H1 (cell line): ENCODE measurements at regions not wholly inside any gene's neighbourhood (a gene's known extent, or its start where the extent isn't known, plus 50 kb on each side); places are given as distances from the start of the nearest gene placed in this dataset.

Experiments used
- CTCF ChIA-PET: fragments of 300-600 bp; sonication (Branson Sonifier 250); formaldehyde crosslinking; loops from one replicate; lab custom pipeline; 2021; ENCODE audit not compliant: partially characterized antibody; lab: Charles Lee
- POLR2A ChIA-PET: fragments of 300-600 bp; sonication (Branson Sonifier 250); formaldehyde crosslinking; loops from one replicate; lab custom pipeline; 2021; ENCODE audit warnings: inconsistent platforms; ENCODE audit not compliant: partially characterized antibody; lab: Charles Lee
- DNase-seq, 2 experiments: peaks; one replicate each; pipeline versions ENCODE4 v3.0.0 to v3.0.0-alpha.2; 2010 to 2022; ENCODE audit warnings: low spot score in 2 of 2, low read depth in 1 of 2, mixed read lengths in 1 of 2
- FAIRE-seq: peaks from 2 replicates; lab custom pipeline; 2011; peaks lifted over from hg19 to GRCh38; lab: Jason Lieb, UNC
- H2AFZ ChIP-seq: 2 replicates; pipeline ENCODE4 v1.8.1; 2012; ENCODE audit warnings: low read length, inconsistent platforms
- H2AK5ac ChIP-seq: 2 replicates; pipeline ENCODE4 v1.6.1; 2013; ENCODE audit warnings: low read depth, low read length
- H2BK120ac ChIP-seq: replicated peaks from 2 replicates; pipeline ENCODE3; 2013; ENCODE audit warnings: low read depth, low read length, inconsistent platforms
- H2BK12ac ChIP-seq: 2 replicates; pipeline ENCODE4 v1.6.1; 2013; ENCODE audit warnings: low read depth, low read length
- H2BK15ac ChIP-seq: 2 replicates; pipeline ENCODE4 v1.6.1; 2013; ENCODE audit warnings: low read length
- H2BK20ac ChIP-seq: 2 replicates; pipeline ENCODE4 v1.6.1; 2013; ENCODE audit warnings: low read length
- H2BK5ac ChIP-seq: 2 replicates; pipeline ENCODE4 v1.6.1; 2013; ENCODE audit warnings: low read depth, low read length
- H3K14ac ChIP-seq: 2 replicates; pipeline ENCODE4 v1.6.1; 2013; ENCODE audit warnings: inconsistent platforms; ENCODE audit not compliant: insufficient read length
- H3K18ac ChIP-seq: 2 replicates; pipeline ENCODE4 v1.6.1; 2013; ENCODE audit warnings: low read length; ENCODE audit errors: extremely low read depth
- H3K23ac ChIP-seq: 2 replicates; pipeline ENCODE4 v1.6.1; 2013; ENCODE audit warnings: inconsistent platforms; ENCODE audit not compliant: insufficient read length
- H3K23me2 ChIP-seq: 2 replicates; pipeline ENCODE4 v1.6.1; 2013; ENCODE audit warnings: low read depth, low read length
- H3K27ac ChIP-seq: 2 replicates; pipeline ENCODE4 v1.6.1; 2011; ENCODE audit warnings: low read depth, low read length, inconsistent platforms
- H3K27me3 ChIP-seq, 4 experiments: replicated peaks in 1 of 4; 1 replicate in 1 of 4; 2 replicates in 3 of 4; pipeline versions ENCODE4 v1.6.1 to v1.8.1; 2011 to 2013; ENCODE audit warnings: low read length in 3 of 4, mild to moderate bottlenecking in 3 of 4, inconsistent platforms in 2 of 4, mixed read lengths in 2 of 4, moderate library complexity in 1 of 4; ENCODE audit not compliant: control insufficient read depth in 3 of 4, insufficient read depth in 3 of 4; ENCODE audit errors: extremely low read depth in 1 of 4
- H3K36me3 ChIP-seq, 4 experiments: 2 replicates each; pipeline versions ENCODE4 v1.6.1 to v1.8.1; 2011 to 2013; ENCODE audit warnings: mild to moderate bottlenecking in 4 of 4, low read length in 3 of 4, moderate library complexity in 2 of 4, control low read depth in 1 of 4, inconsistent platforms in 1 of 4; ENCODE audit not compliant: insufficient read depth in 4 of 4, control insufficient read depth in 2 of 4
- H3K4ac ChIP-seq: replicated peaks from 2 replicates; pipeline ENCODE3; 2013; ENCODE audit warnings: low read length, low read depth, mixed read lengths, inconsistent platforms; ENCODE audit not compliant: insufficient read length
- H3K4me1 ChIP-seq, 4 experiments: replicated peaks in 1 of 4; 1 replicate in 1 of 4; 2 replicates in 3 of 4; pipeline versions ENCODE4 v1.6.1 to v1.8.1; 2011 to 2013; ENCODE audit warnings: low read length in 3 of 4, inconsistent platforms in 2 of 4, mixed read lengths in 1 of 4; ENCODE audit not compliant: insufficient read depth in 4 of 4, control insufficient read depth in 3 of 4
- H3K4me2 ChIP-seq, 2 experiments: 2 replicates each; pipeline versions ENCODE4 v1.6.1 to v1.8.1; 2011 to 2013; ENCODE audit warnings: low read depth in 2 of 2, low read length in 2 of 2, control low read depth in 1 of 2, inconsistent platforms in 1 of 2, mild to moderate bottlenecking in 1 of 2; ENCODE audit not compliant: insufficient read depth in 1 of 2
- H3K4me3 ChIP-seq, 4 experiments: fragments of 200-600, 300-600 bp in 1 of 4; sonication (generic), shearing (Covaris generic), sonication (Bioruptor Twin) in 1 of 4; 2 replicates each; pipeline versions ENCODE4 v1.5.1 to v1.8.1; 2011 to 2016; ENCODE audit warnings: low read length in 4 of 4, low read depth in 3 of 4, control low read depth in 2 of 4, inconsistent platforms in 2 of 4, mild to moderate bottlenecking in 2 of 4, mixed read lengths in 1 of 4, moderate library complexity in 1 of 4; ENCODE audit not compliant: insufficient read depth in 2 of 4; ENCODE audit errors: extremely low read depth in 1 of 4
- H3K56ac ChIP-seq: replicated peaks from 2 replicates; pipeline ENCODE3; 2013; ENCODE audit warnings: low read depth, mild to moderate bottlenecking, mixed read lengths, low read length, inconsistent platforms; ENCODE audit not compliant: insufficient read length
- H3K79me1 ChIP-seq: 2 replicates; pipeline ENCODE4 v1.6.1; 2013; ENCODE audit warnings: low read depth, low read length, control low read depth
- H3K79me2 ChIP-seq, 2 experiments: 2 replicates each; pipeline versions ENCODE4 v1.6.1 to v1.8.1; 2012 to 2013; ENCODE audit warnings: low read length in 2 of 2, mild to moderate bottlenecking in 2 of 2, inconsistent platforms in 1 of 2; ENCODE audit not compliant: insufficient read depth in 2 of 2, control insufficient read depth in 1 of 2
- H3K9ac ChIP-seq, 4 experiments: replicated peaks in 1 of 4; 1 replicate in 1 of 4; 2 replicates in 3 of 4; pipeline versions ENCODE4 v1.6.1 to v1.8.1; 2011 to 2013; ENCODE audit warnings: low read depth in 3 of 4, low read length in 3 of 4, control low read depth in 2 of 4, mild to moderate bottlenecking in 2 of 4, moderate library complexity in 2 of 4, inconsistent platforms in 1 of 4; ENCODE audit errors: extremely low read depth in 1 of 4
- H3K9me3 ChIP-seq, 2 experiments: 2 replicates each; pipeline versions ENCODE4 v1.6.1 to v1.8.1; 2012 to 2013; ENCODE audit warnings: mild to moderate bottlenecking in 2 of 2, moderate library complexity in 2 of 2, control low read depth in 1 of 2, inconsistent platforms in 1 of 2, low read depth in 1 of 2, low read length in 1 of 2, mixed read lengths in 1 of 2; ENCODE audit not compliant: insufficient read depth in 2 of 2
- H4K20me1 ChIP-seq, 2 experiments: replicated peaks in 1 of 2; 2 replicates each; pipeline versions ENCODE3 to v1.8.1; 2011 to 2013; ENCODE audit warnings: inconsistent platforms in 2 of 2, low read length in 2 of 2, mild to moderate bottlenecking in 1 of 2; ENCODE audit not compliant: insufficient read depth in 2 of 2, control insufficient read depth in 1 of 2
- H4K5ac ChIP-seq: 2 replicates; pipeline ENCODE4 v1.6.1; 2013; ENCODE audit warnings: low read length, low read depth, mixed read lengths, inconsistent platforms; ENCODE audit not compliant: insufficient read length
- H4K8ac ChIP-seq: 2 replicates; pipeline ENCODE4 v1.8.0; 2013; ENCODE audit warnings: mild to moderate bottlenecking, moderate library complexity, low read length, inconsistent platforms; ENCODE audit not compliant: insufficient read depth; ENCODE audit errors: extremely low read depth
- H4K91ac ChIP-seq: replicated peaks from 2 replicates; pipeline ENCODE3; 2013; ENCODE audit warnings: low read length, mixed read lengths, inconsistent platforms; ENCODE audit not compliant: insufficient read length
- CBX8 ChIP-seq: fragments of 300-800, 300-1000 bp; sonication (generic); IDR thresholded peaks from 2 replicates; pipeline ENCODE4 v1.7.1; 2016; ENCODE audit warnings: low read depth, low read length, borderline replicate concordance
- CEBPB ChIP-seq: IDR thresholded peaks from 2 replicates; pipeline ENCODE4 v1.6.1; 2012; ENCODE audit warnings: low read depth, low read length
- CHD2 ChIP-seq: IDR thresholded peaks from 2 replicates; pipeline ENCODE4 v1.6.1; 2012; ENCODE audit warnings: low read length, improper control_type of control experiment
- EZH2 ChIP-seq: fragments of 200-600 bp; sonication (generic); IDR thresholded peaks from 2 replicates; pipeline ENCODE4 v1.7.1; 2012; ENCODE audit warnings: low read depth, mild to moderate bottlenecking, moderate library complexity, low read length, inconsistent platforms; ENCODE audit not compliant: severe bottlenecking
- FOSL1 ChIP-seq: IDR thresholded peaks from 2 replicates; pipeline ENCODE4 v1.6.1; 2011; ENCODE audit warnings: mild to moderate bottlenecking, low read depth, low read length, moderate library complexity; ENCODE audit not compliant: insufficient read depth
- JUND ChIP-seq: IDR thresholded peaks from 2 replicates; pipeline ENCODE4 v1.6.1; 2011; ENCODE audit warnings: mild to moderate bottlenecking, improper control_type of control experiment, low read length
- POLR2AphosphoS5 ChIP-seq: IDR thresholded peaks from 2 replicates; pipeline ENCODE4 v1.6.1; 2011; ENCODE audit warnings: low read depth, low read length
- SAP30 ChIP-seq: fragments of 300-600 bp; sonication (generic); IDR thresholded peaks from 2 replicates; pipeline ENCODE4 v1.7.1; 2012; ENCODE audit warnings: low read length, moderate library complexity, mild to moderate bottlenecking, inconsistent platforms; ENCODE audit not compliant: insufficient read depth, insufficient replicate concordance
- SIX5 ChIP-seq: IDR thresholded peaks from 2 replicates; pipeline ENCODE4 v1.6.1; 2011; ENCODE audit warnings: mild to moderate bottlenecking, low read depth, low read length
- SRF ChIP-seq: IDR thresholded peaks from 2 replicates; pipeline ENCODE4 v1.6.1; 2011; ENCODE audit warnings: mild to moderate bottlenecking, low read depth, low read length, moderate library complexity
- TBP ChIP-seq: IDR thresholded peaks from 2 replicates; pipeline ENCODE4 v1.6.1; 2011; ENCODE audit warnings: low read depth, low read length, improper control_type of control experiment
- TCF12 ChIP-seq: IDR thresholded peaks from 2 replicates; pipeline ENCODE4 v1.6.1; 2011; ENCODE audit warnings: low read depth, mild to moderate bottlenecking, low read length
- WGBS, 2 experiments: shearing (Covaris generic) in 1 of 2; methylation state at CpG; one replicate each; pipeline versions ENCODE4 v1.1.6 to v1.1.7; 2013 to 2015; ENCODE audit warnings: low lambda C conversion rate in 2 of 2, mixed read lengths in 2 of 2, inconsistent platforms in 1 of 2, low coverage in 1 of 2, missing lambda C conversion rate in 1 of 2; ENCODE audit not compliant: insufficient replicate concordance in 2 of 2, insufficient coverage in 1 of 2, insufficient read length in 1 of 2; ENCODE audit errors: extremely low coverage in 1 of 2, missing lambda C conversion rate in 1 of 2; 5-methylcytosine and 5-hydroxymethylcytosine counted together
- TF ChIP-seq, protein P1 (sequence below): IDR thresholded peaks from 2 replicates; pipeline ENCODE4 v1.6.1; 2011; ENCODE audit warnings: low read depth, mild to moderate bottlenecking, low read length; ENCODE audit not compliant: insufficient read depth

DNA sequence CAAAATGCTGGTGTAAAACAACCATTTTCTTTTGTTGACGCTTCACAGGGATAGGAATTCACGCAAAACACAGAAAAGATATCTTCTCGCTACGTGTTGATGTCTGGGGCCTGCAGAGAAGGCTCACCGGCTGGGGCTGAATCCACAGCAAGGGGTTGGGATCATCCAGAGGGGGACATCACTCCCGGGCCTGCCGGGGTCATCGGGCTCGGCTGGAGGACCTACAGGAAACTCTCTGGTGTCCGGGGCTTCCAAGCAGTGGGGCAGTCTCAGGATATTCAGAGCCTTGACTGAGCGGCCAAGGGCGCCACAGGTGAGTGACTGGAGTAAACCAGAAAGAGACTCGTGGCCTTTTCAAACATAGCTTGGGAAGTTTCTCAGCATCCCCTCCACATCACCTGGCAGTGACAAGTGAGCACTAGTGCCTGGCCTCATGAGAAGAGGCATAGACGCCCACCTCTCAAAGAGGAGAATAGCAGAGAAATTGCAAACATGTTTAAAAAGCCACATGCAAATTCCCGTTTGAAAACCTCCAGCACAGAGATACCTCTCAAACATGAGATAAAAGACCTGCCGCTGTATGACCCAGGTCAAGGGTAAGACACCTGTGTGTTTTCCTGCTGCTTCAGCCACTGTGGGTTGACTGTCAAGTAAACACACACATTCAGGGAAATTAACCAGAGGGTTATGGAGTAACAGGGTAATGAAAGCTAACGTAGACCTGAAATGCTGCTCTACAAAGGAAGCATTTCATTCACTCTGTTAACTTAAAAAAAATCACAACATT, 50.8 kb upstream of the SIMC1 start:
- no peak overlapping the region for H2BK120ac ChIP-seq
- FAIRE-seq (no peak), DNase-seq (no peak)
- H3K56ac ChIP-seq: no peak overlapping the region
- no peaks in the 10 kb centered on the region for H3K9me3 ChIP-seq
- CTCF ChIA-PET: interaction anchor here (1.0 kb wide), 1 partner anchor 10 kb away, joined by 3 read pairs; no protein-coding TSS in a partner anchor
- H2BK15ac ChIP-seq: no peak overlapping the region
- no peak overlapping the region for H4K5ac ChIP-seq
- H2AFZ ChIP-seq: no peak overlapping the region
- H3K4me1 ChIP-seq: peaks cover 0 to 4% (median 2%) of the 10 kb centered on the region in 4 experiments; a peak in 1 of 7 replicates
- no peak overlapping the region for H2AK5ac ChIP-seq
- H4K20me1 ChIP-seq: no peaks in the 10 kb centered on the region
- H3K36me3 ChIP-seq: no peaks in the 10 kb centered on the region
- no peak overlapping the region for H3K18ac ChIP-seq
- no peak for TF ChIP-seq TCF12
- TF ChIP-seq EZH2: no peak
- TF ChIP-seq SIX5: no peak
- no peak for TF ChIP-seq POLR2AphosphoS5
- no peak for TF ChIP-seq CHD2
- no peak for TF ChIP-seq JUND
- no peak for TF ChIP-seq CEBPB
- TF ChIP-seq SAP30: no peak
- TF ChIP-seq CBX8: no peak
- TF ChIP-seq, protein P1, sequence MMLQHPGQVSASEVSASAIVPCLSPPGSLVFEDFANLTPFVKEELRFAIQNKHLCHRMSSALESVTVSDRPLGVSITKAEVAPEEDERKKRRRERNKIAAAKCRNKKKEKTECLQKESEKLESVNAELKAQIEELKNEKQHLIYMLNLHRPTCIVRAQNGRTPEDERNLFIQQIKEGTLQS: no peak
- no peak for TF ChIP-seq SRF
- no peak for TF ChIP-seq TBP
- no peak for TF ChIP-seq FOSL1
- H3K4ac ChIP-seq: no peak overlapping the region
- WGBS, 2 experiments: 83% methylated on average over 17 of the region's 17 CpGs; no CpG with 5 or more reads in 1 of the 2 experiments
- POLR2A ChIA-PET: no interaction called here
- H3K27me3 ChIP-seq: peaks cover 0 to 3% (median 0%) of the 10 kb centered on the region in 4 experiments; a peak in 3 of 7 replicates
- H3K4me3 ChIP-seq: no peak overlapping the region
- H2BK5ac ChIP-seq: no peak overlapping the region
- no peak overlapping the region for H4K8ac ChIP-seq
- no peak overlapping the region for H4K91ac ChIP-seq
- no peak overlapping the region for H3K9ac ChIP-seq
- H2BK20ac ChIP-seq: no peak overlapping the region
- H3K14ac ChIP-seq: no peak overlapping the region
- no peaks in the 10 kb centered on the region for H3K79me1 ChIP-seq
- H3K27ac ChIP-seq: no peak overlapping the region
- no peak overlapping the region for H3K4me2 ChIP-seq
- H3K79me2 ChIP-seq: no peaks in the 10 kb centered on the region
- H3K23me2 ChIP-seq: no peaks in the 10 kb centered on the region
- H2BK12ac ChIP-seq: no peak overlapping the region
- H3K23ac ChIP-seq: no peak overlapping the region
